Esophagus muscularis mucosa (tissue), 4 donors: ENCODE measurements at regions not wholly inside any gene's neighbourhood (a gene's known extent, or its start where the extent isn't known, plus 50 kb on each side); places are given as distances from the start of the nearest gene placed in this dataset.
"Not testable (repeated sequence)": the region's sequence is repeated elsewhere in the genome, so short reads cannot be mapped to it uniquely, and the experiment has no call there.

Experiments
- EP300 ChIP-seq: sonication (generic); formaldehyde crosslinking; IDR thresholded peaks from one replicate; pipeline ENCODE4 v1.6.1; 2017; ENCODE audit warnings: antibody characterized with exemption
- POLR2A ChIP-seq: fragments of 450-650 bp; IDR thresholded peaks from one replicate; pipeline ENCODE4 v1.6.1; 2017; ENCODE audit warnings: antibody characterized with exemption, moderate library complexity, mild to moderate bottlenecking, low read depth
- POLR2AphosphoS5 ChIP-seq, 2 donors: sonication (generic); formaldehyde crosslinking; IDR thresholded peaks; one replicate each; pipeline ENCODE4 v1.6.1; 2017; ENCODE audit warnings: antibody characterized with exemption in 2 of 2
- TF ChIP-seq, protein P1 (sequence below), 3 experiments: fragments of 200-600 bp in 2 of 3; fragments of 450-650 bp in 1 of 3; sonication (generic) in 2 of 3; IDR thresholded peaks; one replicate each; pipeline ENCODE4 v1.5.1; 2017 to 2019; ENCODE audit warnings: antibody characterized with exemption in 3 of 3, mild to moderate bottlenecking in 2 of 3, moderate library complexity in 1 of 3

DNA sequence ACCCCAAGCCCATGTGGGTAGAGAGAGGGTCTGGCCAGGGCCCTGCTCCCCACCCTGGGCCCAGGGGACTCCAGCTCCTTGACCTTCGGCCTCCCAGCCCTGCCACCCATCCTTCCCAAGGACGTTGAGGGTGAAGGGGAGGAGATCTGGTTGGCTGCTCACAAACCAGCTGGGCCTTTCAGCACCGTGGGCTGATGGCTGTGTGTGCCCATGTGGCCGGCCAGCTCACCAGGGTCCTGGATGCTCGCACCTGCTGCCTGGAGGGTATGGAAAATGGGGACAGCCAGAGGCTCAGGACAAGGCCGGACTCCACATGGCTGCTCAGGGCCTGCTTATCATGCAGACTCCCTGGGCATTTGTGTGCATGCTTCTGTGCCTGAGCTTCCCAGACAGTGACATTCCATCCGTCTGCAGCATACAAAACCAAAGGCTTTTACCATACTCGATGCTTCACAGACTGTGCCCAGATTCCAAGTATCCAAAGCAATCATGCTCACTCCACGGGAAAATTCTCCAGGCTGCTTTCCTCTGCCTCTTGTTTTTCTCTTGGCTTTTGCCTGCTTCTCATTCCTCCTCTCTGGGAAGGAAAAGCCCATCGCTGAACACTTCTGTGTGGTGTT is 112.5 kb upstream of the ZNF469 start:
- not testable (repeated sequence) for TF ChIP-seq POLR2A; POLR2AphosphoS5 (IDR thresholded peaks at IDR 0.05); EP300
- TF ChIP-seq, protein P1, sequence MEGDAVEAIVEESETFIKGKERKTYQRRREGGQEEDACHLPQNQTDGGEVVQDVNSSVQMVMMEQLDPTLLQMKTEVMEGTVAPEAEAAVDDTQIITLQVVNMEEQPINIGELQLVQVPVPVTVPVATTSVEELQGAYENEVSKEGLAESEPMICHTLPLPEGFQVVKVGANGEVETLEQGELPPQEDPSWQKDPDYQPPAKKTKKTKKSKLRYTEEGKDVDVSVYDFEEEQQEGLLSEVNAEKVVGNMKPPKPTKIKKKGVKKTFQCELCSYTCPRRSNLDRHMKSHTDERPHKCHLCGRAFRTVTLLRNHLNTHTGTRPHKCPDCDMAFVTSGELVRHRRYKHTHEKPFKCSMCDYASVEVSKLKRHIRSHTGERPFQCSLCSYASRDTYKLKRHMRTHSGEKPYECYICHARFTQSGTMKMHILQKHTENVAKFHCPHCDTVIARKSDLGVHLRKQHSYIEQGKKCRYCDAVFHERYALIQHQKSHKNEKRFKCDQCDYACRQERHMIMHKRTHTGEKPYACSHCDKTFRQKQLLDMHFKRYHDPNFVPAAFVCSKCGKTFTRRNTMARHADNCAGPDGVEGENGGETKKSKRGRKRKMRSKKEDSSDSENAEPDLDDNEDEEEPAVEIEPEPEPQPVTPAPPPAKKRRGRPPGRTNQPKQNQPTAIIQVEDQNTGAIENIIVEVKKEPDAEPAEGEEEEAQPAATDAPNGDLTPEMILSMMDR (IDR thresholded peaks at IDR 0.05) = not testable (repeated sequence)
